Activated naive CD8-positive, alpha-beta T cell treated with anti-CD3 and anti-CD28 coated beads, Interleukin-2, amount 10 ng/mL, durations not matched to agents 7 days and 5 days (primary cell): ENCODE measurements at regions not wholly inside any gene's neighbourhood (a gene's known extent, or its start where the extent isn't known, plus 50 kb on each side); places are given as distances from the start of the nearest gene placed in this dataset.
A peak's percentile ranks its signal among the peaks of the same experiment; 100 is the strongest.
"Not testable (repeated sequence)": the region's sequence is repeated elsewhere in the genome, so short reads cannot be mapped to it uniquely, and the experiment has no call there.

Experiments
- ATAC-seq: fragments of 150-1000 bp; cut with Tn5 transposase; one replicate; pipeline ENCODE4 v1.10.0; 2021; ENCODE audit warnings: low read depth, moderate library complexity
- POLR2A ChIA-PET: fragments of 350-600 bp; sonication (Branson Sonifier 250); formaldehyde crosslinking; loops from one replicate; lab custom pipeline; 2021; ENCODE audit warnings: antibody characterized with exemption; lab: Charles Lee
- DNase-seq: peaks from one replicate; pipeline ENCODE4 v3.0.0; 2021
- H3K27ac Mint-ChIP-seq: one replicate; pipeline ENCODE4 v1.8.0; 2022; ENCODE audit warnings: mild to moderate bottlenecking, mixed read lengths
- H3K27me3 Mint-ChIP-seq: one replicate; pipeline ENCODE4 v1.8.0; 2022; ENCODE audit warnings: mild to moderate bottlenecking, moderate library complexity, mixed read lengths
- H3K36me3 Mint-ChIP-seq: one replicate; pipeline ENCODE4 v1.8.0; 2021; ENCODE audit warnings: mild to moderate bottlenecking, mixed read lengths
- H3K4me1 Mint-ChIP-seq: one replicate; pipeline ENCODE4 v1.8.0; 2021; ENCODE audit warnings: mixed read lengths
- H3K4me3 Mint-ChIP-seq: one replicate; pipeline ENCODE4 v1.8.0; 2022; ENCODE audit warnings: mild to moderate bottlenecking, moderate library complexity, mixed read lengths
- H3K9me3 Mint-ChIP-seq: one replicate; pipeline ENCODE4 v1.8.0; 2021; ENCODE audit warnings: mixed read lengths

GRCh38 chr15:32342772-32343199, 60.3 kb downstream of the GOLGA8K start:
- H3K4me1 Mint-ChIP-seq, H3K27me3 Mint-ChIP-seq, POLR2A ChIA-PET, DNase-seq, H3K9me3 Mint-ChIP-seq, ATAC-seq, H3K27ac Mint-ChIP-seq, H3K36me3 Mint-ChIP-seq, H3K4me3 Mint-ChIP-seq: not testable (repeated sequence)

DNA sequence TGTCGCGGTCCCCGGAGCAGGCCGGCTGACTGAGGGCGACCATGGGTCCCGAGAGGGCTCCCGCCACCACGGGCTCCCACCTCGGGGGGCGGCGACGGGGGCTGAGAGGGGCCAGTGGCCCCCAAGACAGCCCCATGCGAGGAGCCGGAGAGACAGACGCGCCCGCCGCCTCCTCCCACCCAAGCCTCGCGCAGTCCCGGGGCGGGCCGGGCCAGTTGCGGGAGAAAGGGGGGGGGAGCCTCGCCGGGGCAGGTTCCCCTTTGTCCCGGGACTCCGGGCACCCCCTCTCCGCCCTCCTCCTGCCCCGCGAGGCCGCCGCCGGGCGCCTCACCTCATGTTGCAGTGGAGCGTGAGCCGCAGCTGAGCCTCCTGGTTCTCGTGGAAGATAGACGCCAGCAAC, 60.8 kb downstream of the GOLGA8K start:
- H3K27me3 Mint-ChIP-seq, H3K27ac Mint-ChIP-seq, H3K9me3 Mint-ChIP-seq, DNase-seq, H3K36me3 Mint-ChIP-seq, H3K4me3 Mint-ChIP-seq, ATAC-seq, H3K4me1 Mint-ChIP-seq, POLR2A ChIA-PET: not testable (repeated sequence)

DNA sequence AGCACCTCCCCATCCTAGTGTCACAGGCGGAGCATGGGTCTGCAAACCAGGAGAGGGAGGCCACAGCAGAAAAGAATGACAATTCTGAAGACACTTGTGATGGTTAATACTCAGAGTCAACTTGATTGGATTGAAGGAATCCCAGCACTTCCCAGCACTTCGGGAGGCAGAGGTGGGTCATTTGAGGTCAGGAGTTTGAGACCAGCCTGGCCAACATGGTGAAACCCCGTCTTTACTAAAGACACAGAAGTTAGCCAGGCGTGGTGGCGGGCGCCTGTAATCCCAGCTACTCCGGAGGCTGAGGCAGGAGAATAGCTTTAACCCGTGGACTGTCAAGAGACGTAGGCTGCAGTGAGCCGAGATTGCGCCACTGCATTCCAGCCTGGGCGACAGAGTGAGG, 61.6 kb downstream of the GOLGA8K start:
- H3K4me3 Mint-ChIP-seq, DNase-seq, H3K36me3 Mint-ChIP-seq, H3K27me3 Mint-ChIP-seq, H3K4me1 Mint-ChIP-seq, ATAC-seq, H3K9me3 Mint-ChIP-seq, H3K27ac Mint-ChIP-seq, POLR2A ChIA-PET: not testable (repeated sequence)

- H3K4me1 Mint-ChIP-seq, ATAC-seq, H3K27me3 Mint-ChIP-seq, H3K4me3 Mint-ChIP-seq, H3K27ac Mint-ChIP-seq, H3K36me3 Mint-ChIP-seq, DNase-seq, H3K9me3 Mint-ChIP-seq, POLR2A ChIA-PET: not testable (repeated sequence)
Measured at GRCh38 chr15:32336804-32337203, 66.3 kb downstream of the GOLGA8K start.

DNA sequence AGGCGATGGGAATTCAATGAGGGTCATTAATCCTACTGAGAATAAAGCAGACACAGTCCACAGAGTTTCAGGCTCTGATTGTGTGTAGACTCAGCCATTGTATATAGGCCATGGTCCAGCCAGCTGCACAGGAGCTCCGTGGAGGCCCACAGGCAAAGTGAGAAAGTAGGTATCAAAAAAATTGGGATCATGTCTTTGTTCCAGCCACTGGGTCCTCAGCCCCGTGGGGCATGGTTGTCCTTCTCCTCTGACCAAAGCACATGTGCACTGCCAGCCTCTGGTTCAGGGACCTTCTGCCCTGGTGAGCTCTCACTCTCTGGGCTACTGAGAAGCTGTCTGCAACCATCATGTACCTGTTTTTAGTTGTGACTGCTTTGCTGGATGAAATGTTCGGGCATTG, 79.7 kb downstream of the GOLGA8K start:
- H3K9me3 Mint-ChIP-seq, H3K4me3 Mint-ChIP-seq, ATAC-seq, H3K4me1 Mint-ChIP-seq, H3K36me3 Mint-ChIP-seq, H3K27ac Mint-ChIP-seq, H3K27me3 Mint-ChIP-seq, POLR2A ChIA-PET, DNase-seq: not testable (repeated sequence)

DNA sequence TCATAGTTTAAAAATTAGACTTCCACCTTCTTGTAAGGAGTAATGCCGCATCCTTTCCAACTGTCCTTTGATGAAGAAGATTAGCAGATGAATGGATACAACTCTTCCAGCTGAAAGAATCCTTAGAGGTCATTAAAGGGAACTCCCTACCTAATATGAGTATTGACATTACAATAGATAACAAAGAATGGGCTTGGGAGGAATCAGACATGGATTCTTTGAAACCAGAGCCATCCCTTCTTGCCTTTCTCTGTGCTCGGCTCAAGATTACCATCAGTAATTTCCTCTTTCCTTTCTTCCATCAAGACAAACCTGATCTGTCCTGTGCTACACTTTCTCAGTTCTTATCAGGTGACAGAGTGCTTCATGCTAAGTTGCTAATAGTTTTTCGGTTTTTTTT, 83.8 kb downstream of the GOLGA8K start:
- H3K9me3 Mint-ChIP-seq, ATAC-seq, H3K4me3 Mint-ChIP-seq, H3K27ac Mint-ChIP-seq, H3K36me3 Mint-ChIP-seq, H3K27me3 Mint-ChIP-seq, DNase-seq, POLR2A ChIA-PET, H3K4me1 Mint-ChIP-seq: not testable (repeated sequence)

- POLR2A ChIA-PET, H3K27me3 Mint-ChIP-seq, H3K27ac Mint-ChIP-seq, DNase-seq, H3K4me1 Mint-ChIP-seq, H3K36me3 Mint-ChIP-seq, H3K4me3 Mint-ChIP-seq, H3K9me3 Mint-ChIP-seq, ATAC-seq: not testable (repeated sequence)
Measured at GRCh38 chr15:32316482-32316881, 86.6 kb downstream of the GOLGA8K start.

- DNase-seq, H3K36me3 Mint-ChIP-seq, H3K27me3 Mint-ChIP-seq, H3K27ac Mint-ChIP-seq, H3K4me3 Mint-ChIP-seq, POLR2A ChIA-PET, ATAC-seq, H3K9me3 Mint-ChIP-seq, H3K4me1 Mint-ChIP-seq: not testable (repeated sequence)
Measured at GRCh38 chr15:32315079-32315939, 87.8 kb downstream of the GOLGA8K start.

- H3K36me3 Mint-ChIP-seq, ATAC-seq, H3K4me1 Mint-ChIP-seq, DNase-seq, H3K27ac Mint-ChIP-seq, H3K9me3 Mint-ChIP-seq, H3K4me3 Mint-ChIP-seq, POLR2A ChIA-PET, H3K27me3 Mint-ChIP-seq: not testable (repeated sequence)
Measured at GRCh38 chr15:32313446-32314209, 89.5 kb downstream of the GOLGA8K start.

GRCh38 chr15:32312721-32313120, 90.4 kb downstream of the GOLGA8K start:
- H3K27me3 Mint-ChIP-seq, H3K4me3 Mint-ChIP-seq, H3K36me3 Mint-ChIP-seq, H3K27ac Mint-ChIP-seq, ATAC-seq, DNase-seq, H3K9me3 Mint-ChIP-seq, H3K4me1 Mint-ChIP-seq, POLR2A ChIA-PET: not testable (repeated sequence)

- H3K36me3 Mint-ChIP-seq, H3K27me3 Mint-ChIP-seq, H3K27ac Mint-ChIP-seq, H3K4me3 Mint-ChIP-seq, POLR2A ChIA-PET, H3K4me1 Mint-ChIP-seq, DNase-seq, ATAC-seq, H3K9me3 Mint-ChIP-seq: not testable (repeated sequence)
Measured at GRCh38 chr15:32307592-32307991, 95.5 kb downstream of the GOLGA8K start.

DNA sequence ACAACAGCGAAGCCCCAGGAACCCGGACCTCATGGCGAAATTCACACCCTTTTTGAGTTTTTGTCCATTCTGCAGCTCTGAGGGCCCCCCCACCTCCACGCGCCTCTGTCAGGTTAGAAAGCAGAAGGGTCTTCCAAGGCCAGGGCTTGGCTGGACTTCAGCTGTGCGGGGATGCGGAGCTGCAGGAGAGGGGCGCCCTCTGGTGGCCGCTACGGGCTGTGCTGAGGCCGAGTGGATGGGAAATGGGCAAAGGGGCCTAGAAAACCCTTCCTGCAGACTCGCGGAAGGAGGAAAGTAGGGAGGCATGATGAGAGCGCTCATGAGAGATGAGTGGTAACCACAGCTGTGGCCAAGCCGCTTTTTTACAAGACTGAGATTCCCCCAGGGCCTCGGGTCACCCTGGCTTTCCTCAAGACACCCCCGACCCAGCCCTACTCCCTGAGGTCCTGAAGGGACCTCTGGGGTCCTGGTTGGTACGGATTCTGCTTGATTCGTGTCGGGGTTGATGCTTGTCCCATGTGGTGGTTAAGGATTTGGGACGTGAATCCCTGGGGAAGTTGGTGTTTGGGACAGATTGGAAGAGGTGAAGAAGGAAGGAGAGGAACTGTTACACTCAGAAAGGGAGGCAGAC, 126.8 kb downstream of the GOLGA8K start:
- ATAC-seq = peak; percentile 84

DNA sequence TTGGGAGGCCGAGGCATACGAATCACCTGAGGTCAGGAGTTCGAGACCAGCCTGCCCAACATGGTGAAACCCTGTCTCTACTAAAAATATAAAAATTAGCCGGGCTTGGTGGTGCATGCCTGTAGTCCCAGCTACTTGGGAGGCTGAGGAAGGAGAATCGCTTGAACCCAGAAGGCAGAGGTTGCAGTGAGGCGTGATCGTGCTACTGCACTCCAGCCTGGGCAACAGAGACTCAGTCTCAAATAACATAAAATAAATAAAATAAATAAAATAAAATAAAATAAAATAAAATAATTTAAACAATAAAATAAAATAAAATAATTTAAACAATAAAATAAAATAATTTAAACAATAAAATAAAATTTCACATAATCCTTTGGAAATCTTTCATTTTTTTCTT, 149.1 kb downstream of the GOLGA8K start:
- DNase-seq, H3K4me3 Mint-ChIP-seq, H3K27ac Mint-ChIP-seq, H3K4me1 Mint-ChIP-seq, ATAC-seq, POLR2A ChIA-PET, H3K9me3 Mint-ChIP-seq, H3K27me3 Mint-ChIP-seq, H3K36me3 Mint-ChIP-seq: not testable (repeated sequence)

More for the DNA sequence above, 126.8 kb downstream of the GOLGA8K start:
- H3K27me3 Mint-ChIP-seq, H3K9me3 Mint-ChIP-seq, DNase-seq, H3K4me1 Mint-ChIP-seq, H3K4me3 Mint-ChIP-seq, H3K36me3 Mint-ChIP-seq, H3K27ac Mint-ChIP-seq, POLR2A ChIA-PET: not testable (repeated sequence)
